SJCRH30 (cell line): ENCODE measurements at regions not wholly inside any gene's neighbourhood (a gene's known extent, or its start where the extent isn't known, plus 50 kb on each side); places are given as distances from the start of the nearest gene placed in this dataset.

ENCODE experiments used
- DNase-seq, 2 experiments: peaks; one replicate each; pipeline ENCODE4 v3.0.0-alpha.2; 2015 to 2020
- H3K27ac ChIP-seq: fragments of 250-450 bp; sonication (Bioruptor Pico); 2 replicates; pipeline ENCODE4 v1.5.1; 2020; ENCODE audit warnings: mild to moderate bottlenecking, moderate library complexity
- H3K27me3 ChIP-seq: fragments of 250-450 bp; sonication (Bioruptor Pico); 2 replicates; pipeline ENCODE4 v1.5.1; 2020; ENCODE audit warnings: mild to moderate bottlenecking, moderate library complexity
- H3K36me3 ChIP-seq: fragments of 250-450 bp; sonication (Bioruptor Pico); 2 replicates; pipeline ENCODE4 v1.5.1; 2020; ENCODE audit warnings: mild to moderate bottlenecking, moderate library complexity
- H3K4me1 ChIP-seq: fragments of 250-450 bp; sonication (Bioruptor Pico); 2 replicates; pipeline ENCODE4 v1.5.1; 2020; ENCODE audit warnings: mild to moderate bottlenecking, moderate library complexity
- H3K4me3 ChIP-seq: fragments of 250-450 bp; sonication (Bioruptor Pico); 2 replicates; pipeline ENCODE4 v1.5.1; 2020; ENCODE audit warnings: mild to moderate bottlenecking, moderate library complexity
- H3K9me3 ChIP-seq: fragments of 250-450 bp; sonication (Bioruptor Pico); replicated peaks from 2 replicates; pipeline ENCODE4 v1.5.1; 2020; ENCODE audit warnings: mild to moderate bottlenecking, moderate library complexity

GRCh38 chr5:4246447-4246846, 650.8 kb downstream of the IRX1 start:
- Histone ChIP-seq H3K4me1 (no peaks in the 10 kb centered on the region), H3K36me3 (no peaks in the 10 kb centered on the region), H3K27me3 (no peaks in the 10 kb centered on the region), H3K4me3 (no peak overlapping the region), H3K27ac (no peak overlapping the region), H3K9me3 (no peaks in the 10 kb centered on the region)
- DNase-seq, result no peak

DNA sequence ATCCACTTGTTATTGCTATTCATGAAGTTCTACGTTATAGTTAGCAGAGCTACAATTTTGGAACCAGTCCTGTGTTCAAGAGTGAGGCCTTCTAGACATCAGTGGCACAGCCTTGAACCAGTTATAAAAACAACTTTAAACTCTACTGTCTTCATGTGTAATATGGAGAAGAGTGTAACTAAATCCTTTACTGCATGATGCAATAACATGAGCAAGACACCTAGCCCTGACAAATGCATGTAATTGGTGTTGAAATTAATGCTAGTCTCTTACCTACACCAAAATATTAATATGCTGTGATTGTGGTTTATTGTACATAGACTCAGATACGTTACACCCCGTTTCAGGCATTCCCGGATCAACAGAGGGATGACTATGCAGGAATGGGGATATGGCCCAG, 654.6 kb downstream of the IRX1 start:
- Histone ChIP-seq H3K27ac (no peak overlapping the region), H3K36me3 (no peaks in the 10 kb centered on the region), H3K4me3 (no peak overlapping the region), H3K27me3 (no peaks in the 10 kb centered on the region), H3K4me1 (no peaks in the 10 kb centered on the region), H3K9me3 (no peaks in the 10 kb centered on the region)
- DNase-seq, result no peak

GRCh38 chr5:4252385-4252784, 656.8 kb downstream of the IRX1 start:
- no peaks in the 10 kb centered on the region for H3K9me3 ChIP-seq
- H3K4me3 ChIP-seq, result no peak overlapping the region
- no peak overlapping the region for H3K27ac ChIP-seq
- no peaks in the 10 kb centered on the region for H3K27me3 ChIP-seq
- H3K36me3 ChIP-seq, result no peaks in the 10 kb centered on the region
- H3K4me1 ChIP-seq, result no peaks in the 10 kb centered on the region
- DNase-seq, result no peak

- Histone ChIP-seq H3K9me3 (no peaks in the 10 kb centered on the region), H3K27ac (no peak overlapping the region), H3K4me1 (no peaks in the 10 kb centered on the region), H3K36me3 (no peaks in the 10 kb centered on the region), H3K27me3 (no peaks in the 10 kb centered on the region), H3K4me3 (no peak overlapping the region)
- DNase-seq, result no peak
Observed at GRCh38 chr5:4254736-4255135, 659.1 kb downstream of the IRX1 start.

GRCh38 chr5:4255441-4255840, 659.8 kb downstream of the IRX1 start:
- Histone ChIP-seq H3K9me3 (no peaks in the 10 kb centered on the region), H3K27me3 (no peaks in the 10 kb centered on the region), H3K4me1 (no peaks in the 10 kb centered on the region), H3K4me3 (no peak overlapping the region), H3K36me3 (no peaks in the 10 kb centered on the region), H3K27ac (no peak overlapping the region)
- DNase-seq, result no peak

- DNase-seq, result no peak
- Histone ChIP-seq H3K4me1 (no peaks in the 10 kb centered on the region), H3K4me3 (no peak overlapping the region), H3K27ac (no peak overlapping the region), H3K27me3 (no peaks in the 10 kb centered on the region), H3K9me3 (no peaks in the 10 kb centered on the region), H3K36me3 (no peaks in the 10 kb centered on the region)
Observed at GRCh38 chr5:4258170-4258569, 662.5 kb downstream of the IRX1 start.

- H3K27ac ChIP-seq, result no peak overlapping the region
- H3K4me1 ChIP-seq, result no peaks in the 10 kb centered on the region
- no peaks in the 10 kb centered on the region for H3K27me3 ChIP-seq
- DNase-seq, result no peak
- no peaks in the 10 kb centered on the region for H3K36me3 ChIP-seq
- no peaks in the 10 kb centered on the region for H3K9me3 ChIP-seq
- H3K4me3 ChIP-seq, result no peak overlapping the region
Observed at GRCh38 chr5:4271193-4271592, 675.6 kb downstream of the IRX1 start.

DNA sequence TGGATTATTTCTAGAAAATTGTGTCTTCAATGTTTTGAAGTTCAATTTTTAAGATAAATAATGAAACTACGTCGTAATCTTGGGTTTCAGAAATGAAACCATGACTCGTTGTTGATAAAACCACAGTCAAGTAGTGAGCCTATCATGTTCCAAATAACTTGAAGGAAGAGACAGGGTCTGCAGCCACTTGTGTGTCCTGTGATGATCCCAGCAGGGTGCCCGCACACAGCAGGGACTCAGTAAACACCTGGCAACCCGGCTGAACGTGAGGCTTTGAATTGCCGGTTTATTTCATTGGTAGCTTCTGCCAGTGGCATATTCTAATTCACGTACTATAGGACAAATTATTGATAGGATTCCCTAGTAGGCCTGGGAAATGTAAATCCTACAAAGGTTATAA, 679.6 kb downstream of the IRX1 start:
- Histone ChIP-seq H3K27ac (no peak overlapping the region), H3K4me3 (no peak overlapping the region), H3K36me3 (no peaks in the 10 kb centered on the region), H3K27me3 (no peaks in the 10 kb centered on the region), H3K4me1 (no peaks in the 10 kb centered on the region), H3K9me3 (no peaks in the 10 kb centered on the region)
- no peak for DNase-seq

DNA sequence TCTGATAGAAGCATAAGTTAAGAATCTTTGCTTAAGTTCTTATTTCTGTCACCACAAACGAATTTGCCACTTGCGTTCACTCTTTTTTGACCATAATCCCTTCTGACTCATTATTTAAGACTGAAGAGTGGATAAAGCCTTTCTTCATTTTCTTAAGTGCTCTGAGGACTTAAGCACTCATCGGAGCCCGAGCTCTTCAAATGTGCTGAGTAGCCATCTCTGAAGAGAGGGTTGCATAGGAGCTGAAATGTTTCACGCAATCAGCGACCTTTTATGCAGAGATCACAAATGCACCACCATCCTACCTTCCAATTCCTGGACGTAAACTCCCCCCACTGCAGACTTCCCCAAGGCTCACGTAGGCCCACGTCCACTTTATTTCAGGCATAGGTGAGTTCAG, 699.2 kb downstream of the IRX1 start:
- no peak overlapping the region for H3K27ac ChIP-seq
- DNase-seq, result no peak
- no peak overlapping the region for H3K4me3 ChIP-seq
- no peaks in the 10 kb centered on the region for H3K4me1 ChIP-seq
- H3K27me3 ChIP-seq, result no peaks in the 10 kb centered on the region
- H3K36me3 ChIP-seq, result no peaks in the 10 kb centered on the region
- H3K9me3 ChIP-seq, result no peaks in the 10 kb centered on the region

DNA sequence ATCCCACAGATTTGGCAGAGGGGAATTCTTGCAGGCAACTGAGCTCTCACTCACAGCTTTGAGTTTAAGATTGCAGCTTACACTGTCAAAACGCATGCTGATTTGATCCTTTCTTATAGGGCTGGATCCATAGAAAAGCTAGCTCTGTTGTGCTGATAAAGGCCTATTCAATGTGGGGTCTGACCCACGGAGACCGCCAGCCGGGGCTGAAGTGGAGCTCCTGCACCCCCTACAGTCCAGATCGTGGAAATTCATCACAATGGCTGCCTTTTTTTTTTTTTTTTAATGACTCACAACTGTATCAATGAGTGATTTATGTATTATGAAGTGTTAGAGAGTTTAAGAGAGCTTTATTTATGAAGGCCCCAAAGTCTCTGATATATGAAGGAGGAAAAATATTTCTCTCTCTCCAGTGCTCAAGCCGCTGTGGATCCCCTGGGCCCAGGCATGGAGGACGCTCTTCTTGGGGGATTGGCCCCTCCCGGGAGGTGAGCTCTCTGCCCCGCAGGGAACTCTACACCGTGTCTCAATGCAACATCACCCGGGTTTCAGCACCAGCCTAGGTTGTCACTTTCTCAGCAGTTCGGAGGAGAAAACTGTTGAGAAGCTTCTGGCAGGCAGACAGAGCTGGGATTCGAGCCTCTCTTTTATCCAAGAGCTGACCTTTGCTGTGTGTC, 700.2 kb downstream of the IRX1 start:
- Histone ChIP-seq H3K4me3 (no peak overlapping the region), H3K27ac (no peak overlapping the region), H3K27me3 (no peaks in the 10 kb centered on the region), H3K9me3 (no peaks in the 10 kb centered on the region), H3K4me1 (no peaks in the 10 kb centered on the region), H3K36me3 (no peaks in the 10 kb centered on the region)
- peak; percentile 7 to 52 for DNase-seq

GRCh38 chr5:4306057-4306456, 710.4 kb downstream of the IRX1 start:
- Histone ChIP-seq H3K4me3 (no peak overlapping the region), H3K4me1 (no peaks in the 10 kb centered on the region), H3K9me3 (no peaks in the 10 kb centered on the region), H3K27ac (no peak overlapping the region), H3K36me3 (no peaks in the 10 kb centered on the region), H3K27me3 (no peaks in the 10 kb centered on the region)
- DNase-seq, result no peak

DNA sequence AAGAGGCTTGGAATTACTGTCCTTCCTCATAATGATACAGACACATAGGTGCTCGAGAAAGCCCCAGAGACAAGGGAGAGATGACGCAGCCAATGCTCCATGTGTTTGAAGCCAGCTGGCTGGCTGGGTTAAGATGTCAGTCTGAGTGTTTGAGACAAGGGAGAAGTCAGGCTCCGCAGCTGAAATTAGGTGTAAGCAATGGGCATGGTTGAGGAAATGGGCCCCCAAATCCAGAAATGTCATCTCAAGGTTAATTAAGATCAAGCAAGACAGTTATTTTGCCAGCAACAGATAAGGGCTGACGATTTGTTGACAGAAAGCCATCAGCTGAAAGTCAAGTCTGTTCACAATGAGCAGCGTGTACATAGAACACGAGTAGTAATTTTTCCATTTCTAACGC, 713.4 kb downstream of the IRX1 start:
- no peaks in the 10 kb centered on the region for H3K9me3 ChIP-seq
- no peaks in the 10 kb centered on the region for H3K36me3 ChIP-seq
- no peaks in the 10 kb centered on the region for H3K4me1 ChIP-seq
- H3K27me3 ChIP-seq, result no peaks in the 10 kb centered on the region
- no peak for DNase-seq
- H3K27ac ChIP-seq, result no peak overlapping the region
- no peak overlapping the region for H3K4me3 ChIP-seq

DNA sequence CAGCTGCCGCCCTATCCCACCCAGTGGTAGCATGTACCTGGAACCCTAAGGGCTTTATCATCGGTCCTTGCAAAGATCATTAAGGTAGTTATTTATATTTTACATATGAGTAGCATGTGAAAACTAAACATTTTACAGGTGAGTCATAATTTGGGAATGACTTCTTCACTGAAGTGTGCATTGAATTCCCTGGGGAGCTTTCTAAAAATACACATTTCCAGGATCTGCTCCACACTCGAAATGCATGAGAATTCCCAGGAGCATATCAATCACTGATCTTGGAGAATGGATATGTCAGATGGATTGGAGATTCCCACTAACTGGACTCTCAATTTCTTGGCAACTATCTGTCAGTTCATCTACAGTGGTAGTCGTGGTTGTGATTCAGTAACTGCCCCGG, 717.5 kb downstream of the IRX1 start:
- no peaks in the 10 kb centered on the region for H3K4me1 ChIP-seq
- DNase-seq, result no peak
- no peaks in the 10 kb centered on the region for H3K9me3 ChIP-seq

GRCh38 chr5:4319478-4320128, 724.0 kb downstream of the IRX1 start:
- DNase-seq, result no peak
- Histone ChIP-seq H3K27me3 (no peaks in the 10 kb centered on the region), H3K4me3 (no peak overlapping the region), H3K9me3 (no peaks in the 10 kb centered on the region), H3K36me3 (no peaks in the 10 kb centered on the region), H3K4me1 (no peaks in the 10 kb centered on the region), H3K27ac (no peak overlapping the region)

More for the DNA sequence above, 717.5 kb downstream of the IRX1 start:
- H3K4me3 ChIP-seq, result no peak overlapping the region
- no peaks in the 10 kb centered on the region for H3K36me3 ChIP-seq
- H3K27me3 ChIP-seq, result no peaks in the 10 kb centered on the region
- no peak overlapping the region for H3K27ac ChIP-seq

DNA sequence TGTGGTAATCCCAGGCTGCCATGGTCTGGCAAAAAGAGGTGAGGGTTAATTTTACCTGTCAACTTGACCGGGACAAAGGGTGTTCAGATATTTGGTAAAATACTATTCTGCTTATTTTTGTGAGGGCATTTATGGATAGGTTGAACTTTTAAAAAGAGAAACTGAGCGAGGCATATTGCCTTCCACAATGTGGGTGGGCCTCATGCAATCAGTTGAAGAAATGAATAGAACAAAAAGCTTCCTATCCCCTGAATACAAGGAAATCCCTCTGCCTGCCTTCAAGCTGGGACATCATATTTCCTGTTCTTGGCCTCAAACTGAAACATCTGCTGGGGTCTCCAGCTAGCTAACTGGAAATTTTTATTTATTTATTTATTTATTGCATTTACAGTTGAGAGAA, 734.7 kb downstream of the IRX1 start:
- H3K27me3 ChIP-seq, result no peaks in the 10 kb centered on the region
- no peak overlapping the region for H3K4me3 ChIP-seq
- no peaks in the 10 kb centered on the region for H3K9me3 ChIP-seq
- no peak for DNase-seq
- no peak overlapping the region for H3K27ac ChIP-seq
- H3K36me3 ChIP-seq, result no peaks in the 10 kb centered on the region
- no peaks in the 10 kb centered on the region for H3K4me1 ChIP-seq

DNA sequence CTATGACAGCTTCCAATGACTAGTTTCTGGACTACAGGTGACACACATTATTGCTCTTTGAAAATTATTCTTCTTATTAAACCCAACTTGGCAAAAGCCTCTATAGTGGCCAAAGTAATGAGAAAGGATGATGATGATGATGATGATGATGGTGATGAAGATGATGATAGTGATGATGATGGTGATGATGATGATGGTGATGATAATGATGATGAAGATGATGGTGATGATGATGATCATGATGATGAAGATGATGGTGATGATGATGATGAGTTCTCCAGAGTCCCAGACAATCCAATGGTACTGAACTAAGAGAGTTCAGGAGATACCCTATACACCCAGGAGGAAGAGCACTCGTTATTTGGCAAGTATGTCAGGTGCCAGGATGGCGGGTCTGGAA, 739.4 kb downstream of the IRX1 start:
- no peaks in the 10 kb centered on the region for H3K36me3 ChIP-seq
- no peaks in the 10 kb centered on the region for H3K27me3 ChIP-seq
- H3K9me3 ChIP-seq, result no peaks in the 10 kb centered on the region
- H3K4me3 ChIP-seq, result no peak overlapping the region
- no peak overlapping the region for H3K27ac ChIP-seq
- DNase-seq, result no peak
- H3K4me1 ChIP-seq, result no peaks in the 10 kb centered on the region
